NCI-H1105 treated with DMSO at 0.1 percent for 48 hours (cell line): ENCODE measurements at regions not wholly inside any gene's neighbourhood (a gene's known extent, or its start where the extent isn't known, plus 50 kb on each side); places are given as distances from the start of the nearest gene placed in this dataset.

ENCODE experiments used
- DNase-seq: peaks from one replicate; lab custom pipeline; 2025; lab: John Stamatoyannopoulos, UW

DNA sequence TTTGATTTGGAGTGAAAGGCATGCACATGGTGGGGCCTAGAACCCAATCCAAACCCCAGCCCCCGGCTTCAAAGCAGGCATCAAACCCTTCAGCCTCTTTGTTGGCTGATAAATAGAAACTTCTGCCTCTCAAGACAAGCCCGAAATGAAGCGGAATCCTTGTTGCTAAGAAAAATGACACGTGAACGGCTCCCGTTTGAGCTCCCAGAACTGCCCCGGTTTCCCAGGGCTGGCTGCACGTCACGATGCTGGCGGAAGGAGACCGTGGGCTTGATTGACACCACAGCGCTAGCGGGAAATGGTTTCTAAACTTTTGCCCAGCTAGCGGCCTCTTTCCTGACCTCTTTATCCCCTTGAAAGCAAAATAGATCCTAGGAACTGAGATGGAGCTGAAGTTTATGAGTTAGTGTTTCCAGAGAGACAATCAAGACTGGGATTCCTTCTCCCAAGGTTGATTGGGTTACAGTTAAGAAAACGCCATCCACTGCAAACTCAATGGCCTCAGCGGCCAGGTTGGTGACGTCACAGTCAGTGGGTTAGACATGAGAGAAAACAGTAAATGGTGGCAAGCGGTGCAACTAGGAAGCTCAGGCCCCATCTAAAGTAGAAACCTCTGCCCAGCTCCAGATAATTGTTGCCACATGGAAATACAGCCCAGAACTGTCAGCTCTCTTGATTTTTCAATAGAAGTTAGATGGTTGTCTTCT lies 117.0 kb downstream of the ANKRD60 start:
- no peak for DNase-seq

DNA sequence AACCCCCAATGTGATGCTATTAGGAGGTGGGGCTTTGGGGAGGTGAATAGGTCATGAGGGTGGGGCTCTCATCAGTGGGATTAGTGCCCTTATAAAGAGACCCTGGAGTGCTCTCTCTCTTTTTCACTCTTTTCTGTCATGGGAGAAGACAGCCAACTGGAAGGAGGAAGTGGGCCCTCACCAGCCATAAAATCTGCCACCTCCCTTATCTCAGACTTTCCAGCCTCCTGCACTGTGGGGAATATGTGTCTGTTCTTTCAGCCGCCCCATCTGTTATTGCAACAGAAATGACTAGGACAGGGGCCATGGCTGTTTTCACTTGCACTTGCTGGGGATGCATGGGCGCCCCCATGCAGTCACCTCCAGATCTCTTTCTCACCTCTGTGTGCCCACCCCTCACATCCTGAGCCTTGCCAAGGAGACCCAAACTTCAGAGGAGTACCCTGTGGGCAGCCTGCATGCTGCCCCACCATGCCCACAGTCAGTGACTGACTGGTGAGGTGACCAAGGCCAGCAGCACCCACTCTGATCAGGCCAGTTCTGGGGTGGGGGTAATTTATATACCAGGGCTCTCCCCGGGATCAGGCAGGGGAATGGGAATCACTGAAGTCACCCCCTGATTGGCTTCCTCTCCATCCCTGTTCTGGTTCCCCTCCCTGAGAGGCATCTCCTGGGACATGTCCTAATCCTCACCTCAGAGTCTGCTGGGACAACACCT lies 118.4 kb downstream of the ANKRD60 start:
- no peak for DNase-seq

DNA sequence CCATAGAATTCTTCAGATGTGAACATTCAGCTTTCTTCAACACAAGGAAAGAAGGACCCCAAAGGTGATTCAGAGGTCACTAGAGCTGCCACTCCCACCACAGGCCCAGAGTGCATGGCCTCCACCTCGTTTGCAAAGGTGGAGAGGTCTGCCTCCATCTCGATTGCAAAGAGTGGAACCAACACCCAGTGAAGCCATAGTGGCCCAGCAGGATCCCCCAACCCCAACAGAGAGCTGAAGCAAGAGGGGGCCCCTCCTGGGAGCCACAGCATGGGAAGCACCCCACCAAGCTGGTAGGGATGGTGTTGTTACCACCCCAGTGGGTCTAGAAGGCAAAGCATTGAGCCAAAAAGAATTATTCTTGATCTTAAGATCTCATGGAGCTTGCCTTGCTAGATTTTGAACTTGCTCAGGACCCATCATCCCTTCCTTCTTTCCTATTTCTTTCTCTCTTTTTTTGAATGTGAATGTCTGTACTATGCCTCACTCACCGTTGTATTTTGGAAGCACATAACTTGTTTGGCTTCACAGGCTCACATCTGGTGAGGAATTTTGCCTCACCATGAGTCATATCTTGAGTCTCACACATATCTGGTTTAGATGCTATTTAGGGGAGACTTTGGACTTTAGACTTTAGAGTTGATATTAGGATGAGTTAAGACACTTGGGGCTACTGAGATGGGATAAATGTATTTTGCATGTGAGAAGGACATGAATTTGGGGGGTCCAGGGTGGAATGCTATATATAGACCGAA lies 119.2 kb downstream of the ANKRD60 start:
- DNase-seq, result no peak

DNA sequence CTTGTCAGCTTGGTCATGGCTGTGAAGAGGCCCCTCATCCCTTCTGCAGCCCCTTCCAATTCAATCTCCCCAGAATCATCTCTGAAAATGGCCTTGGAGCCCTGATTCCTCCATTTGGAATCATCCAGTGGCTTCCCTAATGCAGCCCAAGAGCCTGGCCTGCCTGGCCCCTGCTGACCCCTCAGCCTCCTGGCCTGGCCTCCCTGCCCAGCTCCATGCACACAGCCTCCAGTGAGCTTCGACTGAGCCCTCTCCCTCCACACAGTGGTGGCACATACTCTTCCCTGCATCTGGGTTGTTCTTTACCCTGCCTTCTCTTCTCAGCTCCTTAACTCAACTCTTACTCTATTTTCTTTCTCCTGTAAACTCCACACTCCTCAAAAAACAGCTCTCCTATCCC lies 120.9 kb downstream of the ANKRD60 start:
- no peak for DNase-seq

DNA sequence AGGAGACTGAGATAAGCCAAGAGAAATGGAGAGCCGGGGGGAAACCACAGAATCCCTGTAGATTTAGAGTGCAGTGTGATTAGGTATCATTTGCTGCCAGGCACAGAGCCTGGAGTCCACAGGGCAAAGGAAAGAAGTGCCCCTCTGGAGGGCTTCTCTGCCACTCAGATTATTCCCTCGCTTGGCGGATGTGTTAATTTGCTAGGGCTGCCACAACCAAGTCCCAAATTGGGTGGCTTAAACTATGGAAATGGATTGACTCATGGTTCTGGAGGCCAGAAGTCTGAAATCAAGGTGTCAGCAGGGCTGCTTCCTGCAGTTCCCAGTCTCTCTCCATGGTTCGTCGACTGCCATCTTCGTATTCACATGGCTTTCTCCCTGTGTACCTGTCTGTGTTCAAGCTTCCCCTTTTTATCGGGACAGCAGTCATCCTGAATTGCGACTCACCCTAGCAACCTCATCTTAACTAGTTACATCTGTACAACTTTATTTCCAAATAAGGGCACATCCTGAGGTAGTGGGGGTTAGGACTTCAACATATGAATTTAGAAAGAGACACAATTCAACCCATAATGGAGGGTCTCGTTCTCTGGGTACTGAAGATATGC lies 122.2 kb downstream of the ANKRD60 start:
- DNase-seq, result no peak

DNA sequence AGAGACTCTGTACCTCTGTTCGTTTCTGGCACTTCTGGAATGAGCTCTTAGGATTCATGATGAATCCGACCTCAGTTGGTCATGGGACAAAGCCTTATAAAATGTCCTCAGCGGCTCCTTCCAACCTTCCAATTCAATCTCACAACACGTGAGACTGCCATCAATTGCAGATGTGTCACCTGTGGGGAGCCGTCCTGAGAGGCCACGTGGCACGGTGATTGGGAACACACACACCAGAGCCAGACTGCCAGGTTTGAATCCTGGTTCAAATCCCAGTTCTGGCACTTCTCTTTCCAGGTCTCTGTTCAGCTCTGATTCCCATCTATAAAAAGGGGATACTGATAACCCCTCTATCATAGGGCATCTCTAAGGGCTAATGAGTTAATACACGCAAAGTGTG lies 124.5 kb downstream of the ANKRD60 start:
- DNase-seq, result no peak

DNA sequence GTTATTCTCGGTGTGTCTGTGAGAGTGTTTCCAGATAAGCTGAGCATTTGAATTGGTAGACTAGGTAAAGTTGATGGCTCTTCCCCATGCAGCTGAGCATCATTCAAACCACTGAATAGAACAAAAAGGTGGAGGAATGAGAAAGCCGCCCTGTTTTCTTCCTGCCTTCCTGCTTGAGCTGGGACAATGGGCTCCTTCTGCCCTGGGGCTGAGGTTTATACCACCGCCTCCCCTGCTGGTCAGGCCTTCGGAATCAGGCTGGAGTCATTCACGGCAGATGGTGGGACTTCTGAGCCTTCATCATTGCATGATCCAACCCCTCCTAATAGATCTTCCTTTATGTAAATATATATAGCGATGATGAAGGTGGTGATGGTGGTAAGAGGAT lies 124.9 kb downstream of the ANKRD60 start:
- DNase-seq, result no peak

DNA sequence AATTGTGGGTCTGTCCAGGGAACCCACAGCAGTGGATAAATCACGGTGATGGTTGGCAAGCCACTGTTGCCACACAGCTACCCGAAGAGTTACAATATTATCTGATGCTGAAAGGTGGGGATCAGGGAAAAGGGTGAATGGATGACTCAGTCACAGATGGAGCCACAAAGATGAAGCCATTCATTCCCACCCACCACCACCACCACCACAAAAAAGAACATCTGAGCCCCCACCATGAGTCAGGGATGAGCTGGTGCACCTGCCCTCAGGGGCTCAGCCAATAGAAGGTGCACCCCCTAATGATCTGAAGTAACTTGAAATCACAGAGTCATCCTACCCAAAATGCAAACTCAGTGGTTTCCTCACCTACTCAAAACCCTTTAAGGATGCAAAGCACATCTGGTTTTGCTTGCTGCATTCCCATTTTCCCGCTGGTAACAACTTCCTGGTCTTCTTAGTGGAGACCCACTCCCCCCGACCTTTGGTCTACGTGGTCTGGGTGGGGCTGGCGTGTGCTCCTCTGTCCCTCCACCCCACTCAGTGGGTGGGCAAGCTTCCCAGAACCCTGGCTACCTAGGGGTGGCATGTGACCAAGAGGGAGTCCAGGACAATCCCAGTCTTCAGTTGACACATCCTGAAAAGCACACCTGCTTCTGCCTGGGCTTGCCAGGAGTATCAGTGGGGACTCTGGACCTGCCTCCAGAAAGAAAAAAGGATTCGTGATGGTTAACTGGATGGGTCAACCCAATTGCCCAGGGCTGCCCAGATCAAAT lies 125.5 kb downstream of the ANKRD60 start:
- no peak for DNase-seq

DNA sequence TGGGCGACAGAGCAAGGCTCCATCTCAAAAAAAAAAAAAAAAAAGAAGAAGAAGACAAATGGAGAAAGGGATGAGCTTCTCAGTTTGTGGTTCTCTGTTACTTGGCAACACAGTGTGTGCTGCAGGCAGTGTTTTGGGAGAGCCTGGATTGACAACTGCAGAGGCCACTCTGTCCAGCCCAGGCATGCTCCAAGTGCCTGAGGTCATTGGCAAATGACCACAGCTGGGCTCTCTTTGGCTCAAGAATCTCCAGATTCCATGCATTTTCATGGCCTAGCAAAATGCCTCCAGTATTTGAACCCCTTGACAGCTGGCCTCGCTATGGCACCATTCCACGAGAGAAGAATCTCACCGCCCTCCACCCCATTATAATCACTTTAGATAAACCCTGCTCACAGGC lies 126.2 kb downstream of the ANKRD60 start:
- no peak for DNase-seq

DNA sequence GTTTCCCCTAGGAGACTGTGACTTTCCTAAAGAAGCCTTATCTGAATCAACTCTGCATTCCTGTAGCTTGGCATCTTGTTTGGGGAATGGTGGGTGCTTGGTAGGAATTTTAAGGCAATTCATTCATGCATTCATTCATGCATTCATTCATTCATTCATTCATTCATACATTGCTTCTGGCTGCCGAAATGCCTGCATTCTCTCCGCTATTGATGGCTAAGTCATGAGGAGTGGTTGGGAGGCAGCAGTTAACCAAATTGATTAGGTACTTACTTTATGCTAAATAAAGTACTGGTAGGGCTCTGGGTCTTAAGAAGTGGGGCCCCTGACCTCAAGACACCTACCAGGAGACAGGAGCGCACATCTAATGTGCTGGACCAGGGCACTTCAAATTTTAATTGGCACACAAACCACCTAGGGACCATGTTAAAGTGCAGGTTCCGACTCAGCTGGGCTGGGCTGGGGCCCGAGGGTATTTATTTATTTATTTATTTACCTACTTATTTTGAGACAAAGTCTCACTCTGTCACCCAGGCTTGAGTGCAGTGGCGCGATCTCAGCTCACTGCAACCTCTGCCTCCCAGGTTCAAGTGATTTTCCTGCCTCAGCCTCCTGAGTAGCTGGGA lies 127.6 kb downstream of the ANKRD60 start:
- no peak for DNase-seq

DNA sequence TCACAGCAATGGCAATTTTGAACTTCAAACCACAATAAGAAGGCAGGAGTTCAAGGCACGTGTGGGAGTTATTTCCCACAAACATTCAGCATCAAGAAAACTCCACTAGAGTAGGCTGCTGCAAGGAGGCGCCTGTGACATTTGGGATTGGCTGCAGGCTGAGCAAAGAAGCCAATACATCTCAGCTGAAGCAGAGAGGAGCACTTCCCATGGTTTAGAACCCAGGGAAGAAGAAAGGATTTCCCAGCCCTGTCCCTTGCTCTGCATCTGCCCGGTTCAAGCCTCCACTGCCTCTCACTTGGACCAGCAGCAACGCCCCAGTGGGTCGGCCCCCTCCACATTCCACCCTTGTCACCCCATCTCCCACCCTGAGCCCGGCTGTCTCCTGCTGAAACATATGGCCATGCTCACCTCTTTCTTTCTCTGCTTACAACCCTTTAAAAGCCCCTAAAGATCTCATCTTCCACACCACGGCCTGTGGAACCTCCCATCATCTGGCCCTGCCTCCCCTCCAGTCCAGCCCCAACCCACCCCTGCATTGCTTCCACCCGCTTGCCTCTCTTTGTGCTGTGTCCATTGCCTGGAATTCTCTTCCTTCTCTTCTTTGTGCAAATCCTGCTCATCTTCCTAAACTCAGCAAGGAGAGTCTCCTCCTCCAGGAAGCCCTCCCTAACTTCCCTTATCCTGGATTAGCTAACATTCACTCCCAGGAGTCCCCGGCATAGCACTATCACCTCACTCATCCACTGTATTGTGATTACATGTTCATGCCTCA lies 128.3 kb downstream of the ANKRD60 start:
- DNase-seq, result no peak

DNA sequence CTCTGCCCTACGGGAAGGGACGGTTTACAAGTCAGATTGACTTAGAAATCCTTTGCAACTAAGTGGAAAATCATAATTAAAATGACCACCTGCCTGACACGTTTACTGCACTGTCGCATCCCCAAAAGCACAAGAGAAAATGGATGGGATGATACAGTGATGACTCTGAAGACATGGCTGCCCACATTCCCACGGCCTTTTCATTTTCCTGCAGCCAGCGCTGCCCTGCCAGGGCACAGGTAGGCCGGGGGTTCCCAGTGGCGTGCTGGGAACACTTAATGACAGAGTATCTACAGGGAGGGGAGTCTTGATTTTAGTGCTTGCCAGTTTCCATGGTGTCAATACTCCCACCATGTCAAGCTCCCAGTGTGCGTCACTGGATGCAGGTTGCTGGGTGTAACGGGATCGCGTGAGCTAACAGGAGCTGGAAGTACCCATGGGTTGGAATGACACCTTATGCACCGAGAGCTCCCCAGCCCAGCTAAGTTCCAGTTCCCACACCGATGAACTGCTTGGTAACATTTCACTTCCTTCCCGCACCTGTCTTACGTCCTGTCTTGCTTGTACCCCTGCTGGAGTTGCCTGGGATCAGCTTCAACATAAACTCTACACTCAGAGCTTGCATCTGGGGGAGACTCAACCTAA lies 129.0 kb downstream of the ANKRD60 start:
- no peak for DNase-seq

DNA sequence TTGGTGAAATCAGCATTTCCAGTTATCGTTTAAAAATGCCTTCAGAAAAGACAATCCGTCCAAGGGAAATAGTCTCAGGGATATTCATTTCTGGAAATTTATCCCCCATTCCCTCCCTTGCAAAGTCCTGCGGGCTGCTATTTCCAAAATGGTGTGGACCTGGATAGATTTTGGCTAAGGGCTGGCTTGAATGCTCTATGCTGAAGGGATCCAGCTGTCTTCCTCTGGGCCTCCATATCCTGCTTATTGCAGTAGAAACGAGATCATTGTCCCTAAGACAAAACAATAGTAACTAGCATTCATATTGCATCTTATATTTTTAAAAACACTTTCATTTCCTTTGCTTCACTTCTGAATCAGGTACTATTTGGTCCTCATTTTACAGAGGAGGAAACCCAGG lies 129.9 kb downstream of the ANKRD60 start:
- no peak for DNase-seq

DNA sequence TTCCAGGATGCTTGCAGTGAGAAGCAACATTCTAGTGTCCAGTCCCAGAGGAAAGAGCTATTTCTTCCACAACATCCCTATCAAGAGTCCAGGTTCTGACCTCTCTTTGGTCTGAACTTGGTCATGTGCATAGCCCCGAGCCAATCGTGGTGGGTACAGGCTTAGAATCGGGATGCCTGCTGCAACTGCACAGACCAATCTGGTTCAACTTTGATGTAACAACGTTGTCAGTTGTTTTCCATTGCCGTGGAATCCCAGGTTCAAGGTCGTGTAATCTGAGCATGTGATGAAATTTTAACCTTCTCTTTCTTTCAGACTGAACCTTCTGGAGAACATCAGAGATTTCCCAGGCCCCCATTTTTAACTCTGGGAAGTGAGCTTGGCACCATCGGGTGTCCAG lies 130.5 kb downstream of the ANKRD60 start:
- DNase-seq, result no peak

DNA sequence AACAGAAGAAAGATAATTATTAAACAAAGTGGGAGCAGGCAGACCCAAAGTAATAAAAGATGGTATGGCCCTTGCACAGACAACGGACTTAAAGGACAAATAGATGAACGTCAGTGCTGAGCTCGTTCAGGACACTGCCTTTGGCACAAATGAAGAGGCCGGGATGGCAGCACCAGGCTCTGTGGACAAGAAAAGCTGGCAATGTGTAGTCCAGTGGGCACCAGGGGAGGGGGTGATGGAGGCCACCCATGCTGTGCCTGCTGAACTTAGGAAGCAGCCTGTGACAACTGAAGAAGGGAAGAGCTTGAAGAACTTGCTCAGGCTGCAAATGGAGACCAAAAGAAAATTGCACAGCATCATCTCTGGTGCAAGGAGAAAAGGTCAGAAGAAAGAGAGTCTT lies 131.0 kb downstream of the ANKRD60 start:
- no peak for DNase-seq

DNA sequence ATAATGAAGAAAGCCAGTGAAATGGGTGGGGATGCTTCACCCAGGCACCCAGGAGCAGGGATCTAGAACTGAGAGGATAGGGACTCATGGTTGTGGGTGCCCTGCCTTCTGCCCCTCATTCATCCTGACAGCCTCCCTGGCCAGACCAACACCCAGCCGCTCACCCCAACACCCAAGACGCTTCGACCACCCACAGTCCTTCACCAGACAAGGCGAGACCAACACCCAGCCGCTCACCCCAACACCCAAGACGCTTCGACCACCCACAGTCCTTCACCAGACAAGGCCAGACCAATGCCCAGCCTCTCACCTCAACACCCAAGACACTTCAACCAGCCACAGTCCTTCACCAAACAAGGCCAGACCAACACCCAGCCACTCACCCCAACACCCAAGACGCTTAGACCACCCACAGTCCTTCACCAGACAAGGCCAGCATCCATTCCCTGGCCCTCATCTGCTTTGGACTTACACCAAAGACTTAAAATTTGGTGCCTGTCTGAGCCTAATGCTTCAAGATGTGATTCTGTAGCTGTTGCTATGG lies 131.5 kb downstream of the ANKRD60 start:
- DNase-seq, result no peak

DNA sequence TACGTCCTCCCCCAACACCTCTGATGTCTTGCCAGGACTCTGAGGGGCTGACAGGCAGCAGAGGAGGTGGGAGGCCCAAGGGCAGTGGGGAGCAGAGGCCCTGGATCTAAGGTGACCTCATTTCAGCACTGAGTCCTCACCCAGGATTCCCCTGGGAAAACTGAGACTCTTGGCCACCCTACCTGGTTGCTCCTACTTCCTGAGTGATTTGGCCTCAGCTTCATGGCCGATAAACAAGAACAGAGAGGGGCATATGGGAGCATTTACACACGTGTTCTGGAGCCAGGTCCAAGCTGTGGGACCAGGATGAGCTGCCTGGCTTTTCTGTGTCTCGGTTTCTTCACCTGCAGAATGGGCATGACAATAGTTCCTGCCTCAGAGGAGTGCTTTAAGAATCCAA lies 133.8 kb downstream of the ANKRD60 start:
- no peak for DNase-seq

DNA sequence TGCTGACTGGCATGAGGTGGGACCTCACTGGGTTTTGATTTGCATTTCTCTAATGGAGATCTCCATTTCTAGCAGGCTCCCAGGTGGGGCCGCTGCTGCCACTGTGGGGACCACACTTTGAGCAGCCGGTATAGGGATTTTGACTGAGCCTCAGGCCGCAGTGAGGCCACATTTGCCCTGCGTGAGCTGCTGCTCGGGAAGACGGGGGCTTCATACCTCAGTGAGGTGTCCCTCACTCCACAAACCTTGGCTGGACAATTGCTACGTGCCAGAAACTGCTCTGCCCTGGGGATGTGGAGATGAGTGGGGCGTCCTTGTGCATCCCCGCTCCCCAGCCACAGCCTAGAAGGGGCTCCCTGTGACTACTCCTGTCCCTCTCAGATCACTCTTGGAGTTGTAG lies 134.3 kb downstream of the ANKRD60 start:
- no peak for DNase-seq

DNA sequence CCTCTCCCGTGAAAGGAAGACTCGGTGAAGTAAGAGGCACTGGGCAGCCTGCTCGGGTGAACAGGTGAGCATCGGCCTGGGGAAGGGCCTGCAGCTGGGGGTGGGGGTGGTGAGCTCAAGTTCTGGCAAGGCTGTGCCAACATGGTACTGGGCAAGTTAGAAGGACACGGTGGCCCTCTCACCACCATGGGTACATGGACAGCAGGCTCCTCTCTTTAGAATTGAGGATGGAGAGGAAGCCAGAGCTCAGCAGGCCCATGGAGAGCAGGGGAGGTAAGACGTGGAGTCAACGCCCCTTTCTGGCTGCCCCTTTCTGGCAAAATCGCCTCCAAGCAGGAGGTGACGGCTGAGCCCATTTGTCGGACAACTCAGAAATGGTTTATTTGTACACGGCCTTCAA lies 135.6 kb downstream of the ANKRD60 start:
- DNase-seq, result no peak

DNA sequence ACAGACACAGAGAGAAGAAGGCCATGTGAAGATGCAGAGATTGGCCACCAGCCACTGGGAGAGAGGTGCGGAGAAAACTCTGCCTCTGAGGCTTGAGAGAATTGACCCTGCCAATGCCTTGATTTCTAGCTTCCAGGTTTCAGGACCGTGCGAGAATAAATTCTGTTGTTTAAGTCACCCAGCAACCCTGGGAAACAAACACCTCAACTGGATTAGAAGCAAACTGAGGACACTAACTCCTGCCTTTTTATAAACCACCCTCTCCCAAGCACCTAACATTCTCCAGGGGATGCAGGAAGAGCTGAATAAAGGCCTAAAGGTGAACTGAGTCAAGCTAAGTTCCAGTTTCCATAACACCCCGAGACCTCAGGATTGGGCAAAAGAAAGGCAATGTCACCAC lies 136.1 kb downstream of the ANKRD60 start:
- no peak for DNase-seq
